IMR-90 (cell line): ENCODE measurements at regions not wholly inside any gene's neighbourhood (a gene's known extent, or its start where the extent isn't known, plus 50 kb on each side); places are given as distances from the start of the nearest gene placed in this dataset.

Experiments used
- ATAC-seq: fragments of 200-7000 bp; cut with Tn5 transposase; 2 replicates; pipeline ENCODE4 v1.9.1; 2020; ENCODE audit warnings: low read depth, mild to moderate bottlenecking, moderate library complexity
- BruUV-seq: library from RNA; stranded (reverse); fragments of 400-500 nt; replicated peaks from 2 replicates; lab custom pipeline; 2021; lab: Mats Ljungman, UMichigan
- CTCF ChIA-PET: fragments of 300-600 bp; formaldehyde crosslinking; extraction: SDS; loops from one replicate; lab custom pipeline; 2021; ENCODE audit warnings: antibody characterized with exemption; lab: Yijun Ruan, JAX
- POLR2A ChIA-PET: fragments of 300-600 bp; sonication (Branson Sonifier 250); formaldehyde crosslinking; loops from one replicate; lab custom pipeline; 2022; ENCODE audit warnings: antibody characterized with exemption; ENCODE audit not compliant: unreplicated experiment; lab: Charles Lee
- DNase-seq: peaks from one replicate; pipeline ENCODE4 v3.0.0; 2013
- H2AFZ ChIP-seq: replicated peaks from 2 replicates; pipeline ENCODE3; 2013; ENCODE audit warnings: low read length, mild to moderate bottlenecking; ENCODE audit not compliant: poor library complexity
- H2AK5ac ChIP-seq: 2 replicates; pipeline ENCODE4 v1.6.1; 2013; ENCODE audit warnings: low read depth, low read length, inconsistent platforms
- H2AK9ac ChIP-seq: replicated peaks from 2 replicates; pipeline ENCODE3; 2013; ENCODE audit warnings: mild to moderate bottlenecking, low read depth, low read length, moderate library complexity; ENCODE audit not compliant: poor library complexity
- H2BK120ac ChIP-seq: 2 replicates; pipeline ENCODE4 v1.6.1; 2013; ENCODE audit warnings: low read depth, low read length, inconsistent platforms
- H2BK15ac ChIP-seq: 3 replicates; pipeline ENCODE4 v1.6.1; 2013; ENCODE audit warnings: low read depth, low read length, inconsistent platforms
- H2BK20ac ChIP-seq: 2 replicates; pipeline ENCODE4 v1.6.1; 2013; ENCODE audit warnings: low read depth, mild to moderate bottlenecking, inconsistent platforms, low read length, moderate library complexity
- H2BK5ac ChIP-seq: 2 replicates; pipeline ENCODE4 v1.6.1; 2013; ENCODE audit warnings: mild to moderate bottlenecking, low read depth, low read length, inconsistent platforms; ENCODE audit not compliant: poor library complexity, severe bottlenecking
- H3K14ac ChIP-seq: replicated peaks from 2 replicates; pipeline ENCODE4 v1.6.1; 2013; ENCODE audit warnings: low read depth, low read length, inconsistent platforms
- H3K18ac ChIP-seq: 2 replicates; pipeline ENCODE4 v1.6.1; 2013; ENCODE audit warnings: low read depth, low read length, control low read depth
- H3K23ac ChIP-seq: 2 replicates; pipeline ENCODE4 v1.6.1; 2013; ENCODE audit warnings: low read depth, low read length, inconsistent platforms
- H3K27ac ChIP-seq: 2 replicates; pipeline ENCODE4 v1.5.1; 2013; ENCODE audit warnings: mild to moderate bottlenecking, control low read depth, low read length; ENCODE audit not compliant: insufficient read depth
- H3K27me3 ChIP-seq: 2 replicates; pipeline ENCODE4 v1.6.1; 2013; ENCODE audit warnings: low read length; ENCODE audit not compliant: control insufficient read depth, insufficient read depth
- H3K36me3 ChIP-seq: 2 replicates; pipeline ENCODE4 v1.6.1; 2013; ENCODE audit warnings: low read length, mixed read lengths; ENCODE audit not compliant: control insufficient read depth, insufficient read depth
- H3K4ac ChIP-seq: 2 replicates; pipeline ENCODE4 v1.6.1; 2013; ENCODE audit warnings: low read depth, low read length, inconsistent platforms
- H3K4me1 ChIP-seq: 2 replicates; pipeline ENCODE4 v1.6.1; 2013; ENCODE audit warnings: low read length, mixed read lengths; ENCODE audit not compliant: control insufficient read depth, insufficient read depth
- H3K4me2 ChIP-seq: 2 replicates; pipeline ENCODE4 v1.6.1; 2013; ENCODE audit warnings: low read depth, mild to moderate bottlenecking, control low read depth, low read length, moderate library complexity
- H3K4me3 ChIP-seq: 2 replicates; pipeline ENCODE4 v1.5.1; 2013; ENCODE audit warnings: low read depth, mild to moderate bottlenecking, control low read depth, low read length, moderate library complexity; ENCODE audit not compliant: insufficient read depth
- H3K56ac ChIP-seq: 2 replicates; pipeline ENCODE4 v1.6.1; 2013; ENCODE audit warnings: low read length, inconsistent platforms; ENCODE audit not compliant: insufficient read depth; ENCODE audit errors: extremely low read depth
- H3K79me1 ChIP-seq, 2 experiments: 2 replicates each; pipeline ENCODE4 v1.6.1; 2013; ENCODE audit warnings: low read length in 2 of 2, inconsistent platforms in 1 of 2, low read depth in 1 of 2
- H3K9ac ChIP-seq: 2 replicates; pipeline ENCODE4 v1.6.1; 2013; ENCODE audit warnings: low read depth, low read length, control low read depth
- H3K9me1 ChIP-seq: 2 replicates; pipeline ENCODE4 v1.6.1; 2013; ENCODE audit warnings: low read length, inconsistent platforms; ENCODE audit not compliant: insufficient read depth
- H3K9me3 ChIP-seq: 2 replicates; pipeline ENCODE4 v1.6.1; 2013; ENCODE audit warnings: low read length; ENCODE audit not compliant: control insufficient read depth, insufficient read depth
- H4K20me1 ChIP-seq: 2 replicates; pipeline ENCODE4 v1.6.1; 2013; ENCODE audit warnings: low read length, inconsistent platforms; ENCODE audit not compliant: insufficient read depth
- H4K5ac ChIP-seq: 2 replicates; pipeline ENCODE4 v1.6.1; 2013; ENCODE audit warnings: mild to moderate bottlenecking, low read depth, low read length, control low read depth
- H4K8ac ChIP-seq, 2 experiments: 2 replicates each; pipeline ENCODE4 v1.6.1; 2013; ENCODE audit warnings: low read depth in 2 of 2, low read length in 2 of 2, control low read depth in 1 of 2, inconsistent platforms in 1 of 2
- H4K91ac ChIP-seq: 2 replicates; pipeline ENCODE4 v1.6.1; 2013; ENCODE audit warnings: low read depth, low read length, inconsistent platforms; ENCODE audit not compliant: insufficient read depth
- BHLHE40 ChIP-seq: fragments of 150-350 bp; IDR thresholded peaks from 2 replicates; pipeline ENCODE4 v1.6.1; 2016; ENCODE audit warnings: mild to moderate bottlenecking, low read depth, low read length
- CEBPB ChIP-seq: IDR thresholded peaks from 2 replicates; pipeline ENCODE4 v1.6.1; 2012; ENCODE audit warnings: low read depth, low read length, improper control_type of control experiment
- CHD1 ChIP-seq: IDR thresholded peaks from 2 replicates; pipeline ENCODE4 v1.6.1; 2012; ENCODE audit warnings: low read depth, low read length, improper control_type of control experiment
- FOS ChIP-seq: fragments of 150-350 bp; IDR thresholded peaks from 2 replicates; pipeline ENCODE4 v1.6.1; 2016; ENCODE audit warnings: low read depth, low read length
- MAFK ChIP-seq: IDR thresholded peaks from 2 replicates; pipeline ENCODE4 v1.6.1; 2012; ENCODE audit warnings: low read depth, low read length, improper control_type of control experiment
- MAZ ChIP-seq: IDR thresholded peaks from 2 replicates; pipeline ENCODE4 v1.6.1; 2012; ENCODE audit warnings: low read depth, mild to moderate bottlenecking, low read length, improper control_type of control experiment, moderate library complexity, borderline replicate concordance
- MXI1 ChIP-seq: IDR thresholded peaks from 2 replicates; pipeline ENCODE4 v1.6.1; 2012; ENCODE audit warnings: low read depth, mild to moderate bottlenecking, low read length, moderate library complexity, borderline replicate concordance
- NFE2L2 ChIP-seq: fragments of 150-350 bp; IDR thresholded peaks from 2 replicates; pipeline ENCODE4 v1.6.1; 2016; ENCODE audit warnings: low read depth, mild to moderate bottlenecking, low read length
- POLR2A ChIP-seq: IDR thresholded peaks from 2 replicates; pipeline ENCODE4 v1.6.1; 2012; ENCODE audit warnings: mild to moderate bottlenecking, low read depth, low read length
- RAD21 ChIP-seq: IDR thresholded peaks from 2 replicates; pipeline ENCODE4 v1.6.1; 2012; ENCODE audit warnings: low read length, improper control_type of control experiment
- RCOR1 ChIP-seq: IDR thresholded peaks from 2 replicates; pipeline ENCODE4 v1.6.1; 2012; ENCODE audit warnings: mild to moderate bottlenecking, low read length, improper control_type of control experiment; ENCODE audit not compliant: insufficient replicate concordance
- WGBS, 2 experiments: methylation state at CpG; one replicate each; pipeline versions ENCODE4 v1.1.5 to v1.1.7; 2013; ENCODE audit warnings: missing lambda C conversion rate in 2 of 2; ENCODE audit not compliant: insufficient read length in 1 of 2; ENCODE audit errors: extremely low coverage in 2 of 2; 5-methylcytosine and 5-hydroxymethylcytosine counted together
- dilution Hi-C: fragments of 300-500 bp; cut with HindIII; formaldehyde crosslinking; loops from one replicate; pipeline ENCODE4 v1.14.3; 2018; ENCODE audit warnings: low sequenced_read_pairs; ENCODE audit not compliant: unreplicated experiment
- in situ Hi-C: fragments of 300-500 bp; cut with MboI; formaldehyde crosslinking; loops from 3 replicates; pipeline ENCODE4 v1.14.3; 2019; ENCODE audit warnings: low sequenced_read_pairs, inconsistent platforms, mixed read lengths
- intact Hi-C: fragments of 100-400 bp; cut with micrococcal nuclease; formaldehyde crosslinking; loops from 2 replicates; pipeline ENCODE4 v1.10.0; 2022
- TF ChIP-seq, protein P1 (sequence below): fragments of 150-350 bp; IDR thresholded peaks from 2 replicates; pipeline ENCODE4 v1.6.1; 2017; ENCODE audit warnings: mild to moderate bottlenecking, antibody characterized with exemption, low read length, low read depth
- TF ChIP-seq, protein P2 (sequence below): conservative IDR thresholded peaks from 2 replicates; pipeline ENCODE4 v1.5.1; 2012; ENCODE audit warnings: mild to moderate bottlenecking, low read depth, low read length, improper control_type of control experiment
- TF ChIP-seq, protein P3 (sequence below): fragments of 150-350 bp; IDR thresholded peaks from 2 replicates; pipeline ENCODE4 v1.6.1; 2016; ENCODE audit warnings: low read depth, mild to moderate bottlenecking, low read length, moderate library complexity, borderline replicate concordance

- ATAC-seq (no peak), DNase-seq (no peak)
- Histone ChIP-seq H3K14ac (no peak overlapping the region), H3K4me2 (no peak overlapping the region), H3K23ac (no peak overlapping the region), H3K56ac (no peak overlapping the region), H4K91ac (no peak overlapping the region), H3K27me3 (no peaks in the 10 kb centered on the region), H3K36me3 (no peaks in the 10 kb centered on the region), H2AFZ (no peak overlapping the region), H3K4me3 (no peak overlapping the region), H3K9me3 (peaks cover 2% of the 10 kb centered on the region; the same call in 1 of the 2 replicates), H3K18ac (no peak overlapping the region), H2AK9ac (no peak overlapping the region), H2AK5ac (no peak overlapping the region), H3K27ac (no peak overlapping the region), H3K4ac (no peak overlapping the region), H3K4me1 (no peaks in the 10 kb centered on the region), H3K9ac (no peak overlapping the region), H2BK5ac (no peak overlapping the region), H4K20me1 (no peaks in the 10 kb centered on the region), H3K79me1 (no peaks in the 10 kb centered on the region), H3K9me1 (no peaks in the 10 kb centered on the region), H4K5ac (no peak overlapping the region), H4K8ac (no peak overlapping the region), H2BK120ac (no peak overlapping the region), H2BK15ac (no peak overlapping the region), H2BK20ac (no peak overlapping the region)
- CTCF ChIA-PET = no interaction called here
- in situ Hi-C loops (no loop called here), intact Hi-C loops (no loop called here), dilution Hi-C loops (no loop called here)
- POLR2A ChIA-PET = no interaction called here
- BruUV-seq = no TSS peak
- TF ChIP-seq MAFK (no peak), BHLHE40 (no peak), CHD1 (no peak), NFE2L2 (no peak), CEBPB (no peak), RCOR1 (no peak), MAZ (no peak), RAD21 (no peak), FOS (no peak), MXI1 (no peak), POLR2A (no peak)
- TF ChIP-seq, protein P1, sequence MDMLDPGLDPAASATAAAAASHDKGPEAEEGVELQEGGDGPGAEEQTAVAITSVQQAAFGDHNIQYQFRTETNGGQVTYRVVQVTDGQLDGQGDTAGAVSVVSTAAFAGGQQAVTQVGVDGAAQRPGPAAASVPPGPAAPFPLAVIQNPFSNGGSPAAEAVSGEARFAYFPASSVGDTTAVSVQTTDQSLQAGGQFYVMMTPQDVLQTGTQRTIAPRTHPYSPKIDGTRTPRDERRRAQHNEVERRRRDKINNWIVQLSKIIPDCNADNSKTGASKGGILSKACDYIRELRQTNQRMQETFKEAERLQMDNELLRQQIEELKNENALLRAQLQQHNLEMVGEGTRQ = no peak
- TF ChIP-seq, protein P2, sequence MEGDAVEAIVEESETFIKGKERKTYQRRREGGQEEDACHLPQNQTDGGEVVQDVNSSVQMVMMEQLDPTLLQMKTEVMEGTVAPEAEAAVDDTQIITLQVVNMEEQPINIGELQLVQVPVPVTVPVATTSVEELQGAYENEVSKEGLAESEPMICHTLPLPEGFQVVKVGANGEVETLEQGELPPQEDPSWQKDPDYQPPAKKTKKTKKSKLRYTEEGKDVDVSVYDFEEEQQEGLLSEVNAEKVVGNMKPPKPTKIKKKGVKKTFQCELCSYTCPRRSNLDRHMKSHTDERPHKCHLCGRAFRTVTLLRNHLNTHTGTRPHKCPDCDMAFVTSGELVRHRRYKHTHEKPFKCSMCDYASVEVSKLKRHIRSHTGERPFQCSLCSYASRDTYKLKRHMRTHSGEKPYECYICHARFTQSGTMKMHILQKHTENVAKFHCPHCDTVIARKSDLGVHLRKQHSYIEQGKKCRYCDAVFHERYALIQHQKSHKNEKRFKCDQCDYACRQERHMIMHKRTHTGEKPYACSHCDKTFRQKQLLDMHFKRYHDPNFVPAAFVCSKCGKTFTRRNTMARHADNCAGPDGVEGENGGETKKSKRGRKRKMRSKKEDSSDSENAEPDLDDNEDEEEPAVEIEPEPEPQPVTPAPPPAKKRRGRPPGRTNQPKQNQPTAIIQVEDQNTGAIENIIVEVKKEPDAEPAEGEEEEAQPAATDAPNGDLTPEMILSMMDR = no peak
- TF ChIP-seq, protein P3, sequence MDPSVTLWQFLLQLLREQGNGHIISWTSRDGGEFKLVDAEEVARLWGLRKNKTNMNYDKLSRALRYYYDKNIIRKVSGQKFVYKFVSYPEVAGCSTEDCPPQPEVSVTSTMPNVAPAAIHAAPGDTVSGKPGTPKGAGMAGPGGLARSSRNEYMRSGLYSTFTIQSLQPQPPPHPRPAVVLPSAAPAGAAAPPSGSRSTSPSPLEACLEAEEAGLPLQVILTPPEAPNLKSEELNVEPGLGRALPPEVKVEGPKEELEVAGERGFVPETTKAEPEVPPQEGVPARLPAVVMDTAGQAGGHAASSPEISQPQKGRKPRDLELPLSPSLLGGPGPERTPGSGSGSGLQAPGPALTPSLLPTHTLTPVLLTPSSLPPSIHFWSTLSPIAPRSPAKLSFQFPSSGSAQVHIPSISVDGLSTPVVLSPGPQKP = no peak
- WGBS, 2 experiments = no CpG with 5 or more reads among the region's 2 CpGs
These were observed 82.3 kb upstream of the MXRA5 start for GRCh38 chrX:3428792-3429191.
